ENCODE measurements at regions not wholly inside any gene's neighbourhood (a gene's known extent, or its start where the extent isn't known, plus 50 kb on each side); places are given as distances from the start of the nearest gene placed in this dataset.
"Not testable (repeated sequence)": the region's sequence is repeated elsewhere in the genome, so short reads cannot be mapped to it uniquely, and the experiment has no call there.

DNA sequence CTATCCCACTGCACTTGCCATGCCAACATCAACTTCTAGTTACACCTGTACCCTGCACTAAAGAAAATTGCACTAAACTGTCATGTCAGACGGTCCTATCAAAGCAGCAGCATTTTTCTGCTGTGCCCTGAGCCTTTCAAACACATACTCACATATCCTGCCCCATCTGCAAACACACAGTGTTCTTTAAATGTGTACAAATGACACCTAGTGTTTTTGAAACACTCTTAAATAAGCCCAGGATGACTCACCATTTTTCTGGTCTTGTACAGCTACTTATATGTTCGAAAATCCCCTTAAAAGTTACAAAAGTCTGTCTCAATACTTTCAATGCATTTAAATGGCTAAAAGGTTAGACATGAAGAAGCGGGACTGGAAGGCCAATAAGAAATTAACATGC is 346.7 kb upstream of the PPARGC1A start:
- no peak for DNase-seq

DNA sequence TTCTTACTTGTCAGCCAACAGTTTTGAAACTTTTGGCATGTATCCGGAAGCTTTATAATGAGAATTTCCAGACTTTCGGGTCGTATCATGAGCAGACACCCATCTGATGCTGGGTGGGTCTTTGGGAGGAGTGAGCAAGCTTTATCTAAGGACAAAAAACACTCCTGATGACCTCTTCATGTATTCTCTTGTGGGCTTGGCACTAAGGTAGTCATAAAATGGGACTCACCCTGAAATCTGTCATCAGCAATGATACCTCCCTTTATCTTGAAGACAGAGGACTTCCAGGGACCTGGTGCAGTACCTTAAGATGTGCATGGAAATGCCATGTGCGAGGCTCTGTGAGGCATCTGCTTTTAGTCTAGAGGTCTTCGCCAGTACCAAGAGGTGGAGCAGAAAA is 346.3 kb upstream of the PPARGC1A start:
- no peak for DNase-seq

DNA sequence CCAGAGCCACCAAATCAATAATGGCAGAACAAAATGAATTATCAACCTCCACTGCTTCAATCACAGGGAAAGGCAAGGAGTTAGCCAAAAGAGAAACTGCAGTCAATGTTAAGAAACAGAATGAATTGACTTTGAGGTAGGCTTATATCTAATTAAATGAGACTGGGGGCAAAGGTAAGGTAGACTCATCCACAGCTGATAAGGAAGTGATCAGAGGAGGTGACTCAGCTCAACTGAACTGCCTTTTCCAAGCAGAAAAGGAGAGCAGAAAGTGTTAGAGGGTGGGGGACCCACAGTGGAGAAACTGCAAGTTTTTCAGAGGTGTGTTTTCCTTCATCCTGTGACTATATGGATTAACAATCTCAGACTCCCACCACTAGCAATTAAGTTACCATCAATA is 345.8 kb upstream of the PPARGC1A start:
- DNase-seq, result no peak

DNA sequence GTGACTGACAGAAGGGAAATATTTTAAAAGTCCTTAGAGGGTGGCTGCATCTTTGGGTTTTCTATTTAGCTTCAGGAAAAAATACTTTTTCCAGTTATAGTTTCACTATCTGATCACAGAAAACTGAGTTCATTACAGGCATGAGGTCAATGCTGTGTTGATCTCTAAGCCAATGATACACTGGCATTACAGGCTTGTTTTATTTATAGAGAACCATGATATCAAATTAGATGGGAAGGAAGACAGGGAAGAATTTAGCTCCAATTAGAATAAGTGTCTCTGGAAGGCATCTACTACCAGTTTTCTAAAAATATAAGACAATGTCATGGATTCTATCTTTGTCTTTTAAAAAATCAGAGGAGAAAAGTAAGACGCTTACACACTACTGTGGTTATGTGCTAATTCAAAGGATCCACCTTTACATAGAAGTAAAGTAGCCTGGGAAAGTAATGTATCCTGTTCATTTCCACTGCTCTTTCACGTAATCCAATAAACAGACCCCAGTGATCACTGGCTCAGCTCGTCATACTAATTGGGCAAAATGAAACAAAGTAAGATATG is 344.5 kb upstream of the PPARGC1A start:
- no peak for DNase-seq

DNA sequence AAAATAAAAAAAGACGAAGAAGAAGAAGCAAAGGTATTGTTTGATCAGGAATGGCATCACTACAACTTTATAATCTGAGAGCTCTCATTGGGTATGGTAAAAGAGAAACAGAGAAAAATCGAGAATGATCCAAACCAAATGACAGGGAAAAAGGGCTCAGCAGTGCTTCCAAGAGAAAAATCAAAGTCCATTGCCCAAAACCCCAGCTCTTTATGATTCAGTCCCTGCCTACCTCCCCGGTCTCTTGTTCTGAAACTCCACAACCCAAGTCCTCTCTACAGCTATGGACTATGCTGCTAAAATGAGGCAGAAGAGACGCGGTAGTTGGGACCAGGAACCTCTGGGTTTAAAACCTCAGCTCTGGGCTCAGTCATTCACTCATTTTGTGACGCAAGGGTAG is 341.1 kb upstream of the PPARGC1A start:
- no peak for DNase-seq

DNA sequence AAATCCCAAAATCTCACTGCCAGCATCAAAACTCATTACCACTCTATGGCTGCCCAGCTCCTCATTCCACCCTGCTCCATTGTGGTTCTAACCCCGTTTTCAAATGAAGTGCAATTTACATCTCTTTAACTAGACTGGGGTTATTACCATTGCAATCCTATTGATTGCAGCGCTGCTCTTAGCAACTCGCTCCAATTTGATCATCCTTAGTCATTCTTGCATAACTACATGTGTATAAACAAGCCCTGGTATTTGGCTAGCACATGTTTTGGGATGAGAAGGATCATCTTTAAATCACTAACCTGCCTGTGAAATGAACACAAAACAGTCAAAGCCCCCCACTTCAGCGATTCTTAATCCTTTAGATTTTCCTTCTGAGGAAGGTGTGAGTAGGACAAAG is 340.1 kb upstream of the PPARGC1A start:
- no peak for DNase-seq

DNA sequence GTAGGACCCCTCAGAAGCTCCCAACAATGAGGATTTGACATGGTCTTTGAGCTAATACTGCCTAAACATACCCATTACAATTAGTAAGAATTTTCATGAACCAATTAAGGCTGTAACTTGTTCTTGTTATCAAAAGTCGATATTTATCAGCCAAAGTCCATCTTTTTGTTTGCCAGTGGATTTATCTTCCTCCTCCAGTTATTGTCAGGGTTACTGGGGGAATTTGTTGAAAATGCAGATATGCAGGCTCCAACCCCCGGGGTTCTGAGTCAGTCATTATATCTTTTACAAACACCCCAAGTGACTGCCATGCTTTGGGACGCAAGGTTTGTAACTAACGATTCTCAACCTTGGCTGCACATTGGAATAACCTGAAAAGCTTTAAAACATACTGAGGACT is 338.8 kb upstream of the PPARGC1A start:
- no peak for DNase-seq

DNA sequence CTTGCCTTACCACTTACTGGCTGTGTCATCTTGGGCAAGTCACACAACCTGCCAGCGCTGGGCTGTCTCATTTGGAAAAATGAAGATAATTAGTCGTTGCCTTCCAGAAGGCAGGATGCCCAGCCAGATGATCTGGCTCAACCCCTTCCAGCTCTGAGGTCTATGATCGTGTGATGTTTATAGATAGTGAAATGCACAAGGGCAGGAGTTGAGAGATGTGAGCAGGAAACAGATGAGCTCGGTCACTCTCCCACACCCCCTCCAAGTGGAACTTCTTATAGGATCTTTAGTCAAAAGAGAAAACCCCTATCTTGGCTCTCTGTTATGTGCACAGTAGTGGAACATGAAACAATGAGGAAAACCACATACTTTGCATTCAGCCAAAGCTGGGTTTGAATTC is 336.8 kb upstream of the PPARGC1A start:
- no peak for DNase-seq

DNA sequence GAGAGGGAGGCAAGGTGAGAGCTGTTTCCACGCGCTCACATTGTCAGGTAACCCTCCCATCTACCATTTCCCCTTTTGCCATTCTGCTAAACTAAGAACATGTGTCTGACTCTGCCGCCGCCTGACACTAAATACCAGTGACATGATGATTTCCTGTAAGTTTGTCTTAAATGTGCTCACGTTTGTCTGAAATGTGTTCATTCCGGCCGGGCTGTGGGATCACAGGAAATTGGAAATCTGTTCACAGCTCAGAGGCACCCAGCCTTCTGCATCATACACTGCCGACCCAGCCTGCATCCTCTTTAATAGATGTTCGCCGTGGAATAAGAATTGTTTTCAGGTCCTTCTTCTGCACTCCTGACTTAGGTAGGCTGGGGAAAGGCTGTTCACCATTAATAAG is 336.2 kb upstream of the PPARGC1A start:
- no peak for DNase-seq

DNA sequence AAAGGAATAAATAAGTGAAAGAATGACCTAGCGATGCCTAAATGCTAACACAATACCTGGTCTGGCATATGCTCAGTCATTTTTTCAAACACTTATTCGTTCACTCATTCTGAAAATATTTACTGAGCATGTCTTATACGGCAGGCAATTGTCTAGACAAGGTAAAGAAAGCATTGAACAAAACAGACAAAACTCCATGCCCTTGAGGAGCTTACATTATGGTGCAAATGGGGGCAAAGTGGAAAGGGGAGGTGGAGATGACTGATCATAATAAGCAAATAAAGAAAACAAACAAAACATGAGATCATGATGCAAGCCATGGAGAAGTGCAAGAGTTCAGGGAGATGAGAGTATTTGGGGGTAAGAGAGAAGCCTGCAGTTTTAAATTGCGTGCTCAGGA is 334.6 kb upstream of the PPARGC1A start:
- no peak for DNase-seq

DNA sequence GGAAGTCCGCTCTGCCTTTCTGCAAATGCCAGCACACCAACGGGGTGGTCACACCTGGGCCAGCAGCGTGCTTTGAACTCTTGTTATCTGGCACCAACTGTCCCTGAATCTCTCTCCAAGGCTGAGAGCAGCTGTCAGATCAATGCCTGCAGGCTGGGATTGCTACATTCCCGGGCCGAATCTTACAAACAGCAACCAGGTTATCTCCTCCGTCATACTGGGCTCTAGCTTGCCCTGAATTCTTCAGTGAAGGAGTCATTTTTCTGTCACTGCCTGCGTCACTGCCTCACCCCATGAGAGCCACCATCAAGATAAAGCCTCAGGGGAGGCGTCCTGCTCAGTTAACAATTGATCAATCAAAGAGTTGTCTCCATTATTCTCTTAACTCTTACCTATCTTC is 329.4 kb upstream of the PPARGC1A start:
- no peak for DNase-seq

DNA sequence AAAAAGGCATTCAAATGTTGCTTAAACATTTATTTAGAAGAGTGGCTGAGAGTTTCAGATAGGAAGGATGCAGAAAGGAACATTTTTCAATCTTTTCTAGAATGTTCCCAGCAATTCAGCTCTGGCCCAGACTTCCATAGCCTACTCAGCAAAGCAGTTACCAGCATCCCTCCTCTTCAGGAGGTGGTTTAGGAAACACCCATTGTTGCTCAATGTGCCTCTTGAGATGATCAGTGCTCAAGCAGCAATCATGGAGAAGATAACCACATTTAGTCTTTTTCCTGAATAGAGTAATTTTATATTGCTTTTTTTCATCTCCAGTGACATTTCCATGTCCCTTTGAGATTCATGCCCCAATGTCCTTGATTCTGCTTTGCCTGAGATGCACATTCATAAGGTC is 328.7 kb upstream of the PPARGC1A start:
- DNase-seq, result no peak

DNA sequence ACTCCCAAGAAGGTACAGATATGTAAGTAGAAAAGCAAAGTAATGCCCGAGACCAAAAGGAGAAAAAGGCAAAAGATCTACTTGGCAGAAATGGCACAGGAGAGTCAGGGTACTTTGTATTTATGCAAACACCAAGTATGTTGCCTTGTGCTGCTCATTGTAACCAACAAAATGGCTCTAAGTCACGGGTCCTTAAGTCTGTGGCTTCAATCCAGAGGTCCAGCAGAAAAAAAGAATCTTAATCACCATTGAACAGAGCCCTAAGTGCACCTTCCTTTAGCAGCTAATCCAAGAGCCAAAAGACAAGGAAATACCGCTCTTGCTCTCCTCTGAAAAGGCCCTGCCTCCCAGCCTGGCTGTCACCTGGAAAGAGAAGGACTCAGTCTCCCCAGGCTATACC is 324.9 kb upstream of the PPARGC1A start:
- DNase-seq, result no peak

DNA sequence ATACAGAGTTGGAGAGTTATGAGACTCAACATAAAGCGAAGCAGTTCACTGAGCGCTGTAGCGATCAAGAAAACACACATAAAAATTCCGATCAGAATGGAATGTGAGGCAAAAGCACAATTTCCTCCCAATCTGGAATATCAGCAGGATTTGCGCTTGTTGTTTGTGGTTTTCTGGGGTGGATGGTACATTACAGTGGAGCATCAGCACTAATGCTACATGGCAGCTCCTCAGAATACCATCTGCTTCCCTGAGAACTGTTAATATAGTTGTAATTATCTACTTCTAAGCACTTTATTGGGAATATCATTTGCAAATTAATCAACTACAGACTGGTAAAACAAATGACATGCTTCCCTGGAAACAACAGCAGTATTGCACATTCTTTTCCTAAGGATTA is 324.1 kb upstream of the PPARGC1A start:
- no peak for DNase-seq

DNA sequence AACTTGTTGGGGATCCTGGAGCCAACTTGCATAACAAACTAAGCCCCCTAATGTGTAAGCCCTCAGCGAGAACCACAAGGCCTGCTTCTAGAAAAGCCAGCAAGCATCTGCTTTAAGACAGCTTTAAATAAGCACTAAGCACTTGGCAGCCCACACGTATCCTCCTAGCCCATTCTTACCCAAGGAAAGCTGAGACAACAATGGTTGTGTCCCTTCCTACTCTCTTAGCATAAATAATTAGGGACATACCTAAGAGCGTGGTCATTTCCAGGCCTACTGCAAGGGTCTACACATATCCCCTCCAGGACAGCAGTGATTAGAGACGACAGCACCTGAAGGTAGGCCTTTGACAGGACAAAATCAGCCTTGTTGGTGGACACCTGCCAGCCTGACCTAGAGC is 322.8 kb upstream of the PPARGC1A start:
- DNase-seq, result no peak

DNA sequence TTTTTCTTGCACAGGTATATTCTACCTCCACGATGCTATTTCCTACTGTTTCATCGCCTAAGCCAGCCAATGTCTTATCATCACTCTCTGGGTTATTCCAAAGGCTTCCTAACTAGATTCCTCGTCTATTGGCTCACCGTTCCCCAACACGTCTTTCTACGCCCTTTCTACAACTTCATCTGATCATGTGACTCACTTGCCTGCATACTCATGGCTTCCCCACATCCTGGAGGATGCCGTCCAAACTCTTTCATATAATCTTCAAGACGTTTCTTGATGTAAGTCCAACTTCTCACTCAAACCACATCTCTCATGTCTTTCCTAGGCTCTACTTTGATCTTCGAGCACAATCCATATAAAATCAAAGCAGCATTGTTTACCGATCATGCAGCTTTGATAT is 322.0 kb upstream of the PPARGC1A start:
- DNase-seq, result no peak

DNA sequence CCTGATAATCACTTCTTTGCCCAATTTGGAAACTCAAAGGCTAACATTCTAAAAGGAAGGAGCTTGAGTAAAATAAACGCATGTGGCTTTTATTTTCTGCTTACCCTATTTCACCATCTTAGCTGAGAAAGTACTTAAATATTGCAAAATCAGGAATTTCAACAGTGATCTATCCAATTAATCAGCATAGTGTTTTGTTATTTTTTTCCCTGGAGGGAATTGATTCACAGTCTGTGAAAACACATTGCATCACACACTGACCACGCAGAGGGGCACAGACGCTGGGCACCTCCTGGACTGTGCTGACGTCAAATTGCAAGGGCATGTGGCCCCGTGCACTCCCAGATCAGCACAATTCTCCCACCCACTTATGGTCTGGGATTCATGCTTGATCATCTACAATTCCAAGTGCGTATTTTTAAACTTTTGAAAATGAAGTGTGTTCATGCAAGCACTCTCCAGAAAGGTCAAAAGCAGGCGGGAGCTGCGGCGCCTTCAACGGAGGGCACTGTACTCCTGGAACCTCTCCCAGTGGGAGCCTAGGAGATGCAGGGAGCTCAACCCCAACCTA is 320.6 kb upstream of the PPARGC1A start:
- DNase-seq, result no peak

DNA sequence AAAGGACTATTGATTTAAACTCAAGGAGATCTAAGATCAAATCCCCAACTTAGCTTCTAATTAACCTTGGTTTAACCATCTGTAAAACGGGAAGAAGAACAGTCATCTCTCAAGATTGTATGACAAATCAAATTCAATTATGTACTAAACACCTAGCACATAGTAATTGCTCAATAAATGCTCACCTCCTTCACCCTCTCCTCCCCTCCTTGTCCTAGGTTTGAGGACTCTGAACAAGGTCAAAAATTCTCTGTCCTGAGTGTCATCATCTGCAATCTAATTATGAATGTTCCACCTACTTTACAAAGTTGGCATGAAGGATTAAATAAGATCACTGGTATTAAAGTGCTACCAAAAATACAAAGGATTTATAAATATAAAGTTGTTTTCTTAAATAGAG is 320.1 kb upstream of the PPARGC1A start:
- DNase-seq, result no peak

DNA sequence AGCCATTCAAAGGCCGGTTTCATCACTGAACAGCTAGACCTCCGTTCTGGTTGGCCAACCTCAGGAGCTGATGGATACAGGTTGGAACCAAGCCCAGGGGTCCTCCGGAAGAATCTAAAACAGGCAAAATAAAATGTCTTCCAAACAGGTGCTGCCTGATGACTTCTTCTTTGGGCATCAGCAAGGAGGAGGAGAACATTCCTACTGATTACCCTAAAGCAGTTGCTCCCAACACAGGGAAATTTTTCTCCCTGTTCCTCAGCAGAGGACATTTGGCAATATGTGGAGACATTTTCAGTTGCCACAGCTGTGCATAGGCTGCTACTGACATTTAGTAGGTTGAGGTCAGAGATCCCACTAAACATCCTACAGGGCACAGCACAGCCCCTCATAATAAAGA is 319.3 kb upstream of the PPARGC1A start:
- DNase-seq, result no peak

DNA sequence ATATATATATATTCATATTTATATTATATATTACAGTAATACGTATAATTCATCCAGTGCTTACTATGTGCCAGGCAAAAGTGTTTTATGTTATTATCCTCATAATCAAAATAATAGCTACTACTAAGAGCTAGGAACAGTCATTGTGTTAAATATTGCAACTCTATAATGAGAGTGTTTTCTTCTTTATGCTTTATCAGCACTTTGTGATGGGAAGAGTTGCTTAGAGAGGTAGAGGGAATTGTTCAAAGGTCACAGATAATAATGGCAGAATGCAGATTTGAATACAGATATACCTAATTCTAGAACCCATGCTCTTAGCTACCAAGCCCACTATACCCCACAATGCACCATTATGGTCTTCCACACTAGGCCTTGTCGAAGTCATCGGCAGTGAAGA is 318.8 kb upstream of the PPARGC1A start:
- no peak for DNase-seq

DNA sequence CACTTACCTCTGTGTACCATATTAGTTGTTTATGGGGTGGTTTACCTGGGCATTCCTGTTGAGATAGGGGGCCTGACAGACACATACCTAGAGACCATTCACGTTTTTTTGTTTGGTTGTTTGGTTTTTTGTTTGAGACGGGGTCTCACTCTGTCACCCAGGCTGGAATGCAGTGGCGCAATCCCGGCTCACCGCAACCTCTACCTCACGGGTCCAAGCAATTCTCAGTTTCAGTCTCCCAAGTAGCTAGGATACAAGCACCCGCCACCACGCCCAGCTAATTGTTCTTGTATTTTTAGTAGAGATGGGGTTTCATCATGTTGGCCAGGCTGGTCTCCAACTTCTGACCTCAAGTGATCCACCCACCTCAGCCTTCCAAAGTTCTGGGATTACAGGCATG is 314.9 kb upstream of the PPARGC1A start:
- DNase-seq, result not testable (repeated sequence)

DNA sequence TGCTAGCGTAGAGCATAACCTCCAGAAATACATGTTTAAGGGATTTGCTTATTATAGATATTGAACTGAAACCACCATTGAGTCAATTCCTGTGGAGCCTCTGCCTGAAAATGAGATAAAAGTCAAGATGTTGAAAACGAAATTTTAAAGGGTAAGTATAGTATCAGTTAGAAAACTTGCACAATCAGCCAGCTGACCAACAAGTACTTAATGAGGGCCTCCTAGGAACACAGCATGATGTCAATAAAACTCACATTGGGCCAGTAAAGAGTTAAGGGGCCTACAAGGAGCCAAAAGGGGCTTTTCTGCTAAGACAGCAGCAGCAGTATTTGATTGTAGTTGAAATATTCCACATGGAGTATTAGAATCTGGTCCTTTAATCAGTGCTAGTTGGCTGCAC is 314.1 kb upstream of the PPARGC1A start:
- no peak for DNase-seq

DNA sequence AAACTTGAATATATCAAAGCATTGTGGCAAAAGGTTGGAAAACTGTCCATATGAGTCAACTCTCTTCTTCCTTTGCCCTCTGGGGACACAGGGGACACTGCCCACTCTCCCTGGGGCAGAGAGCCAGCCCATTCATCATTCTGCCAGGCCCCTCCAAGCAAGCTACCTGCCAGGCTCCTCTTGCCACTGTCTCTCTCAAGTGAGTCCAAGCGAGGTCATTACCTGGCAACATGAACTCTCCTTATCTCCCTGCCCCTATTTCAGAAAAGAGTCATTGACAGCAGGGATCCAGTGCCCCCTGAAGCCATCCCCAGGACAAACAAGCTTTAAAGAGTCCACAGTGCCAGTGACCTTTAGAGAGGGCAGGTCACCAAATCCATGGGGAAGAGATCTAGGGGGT is 312.7 kb upstream of the PPARGC1A start:
- DNase-seq, result no peak

DNA sequence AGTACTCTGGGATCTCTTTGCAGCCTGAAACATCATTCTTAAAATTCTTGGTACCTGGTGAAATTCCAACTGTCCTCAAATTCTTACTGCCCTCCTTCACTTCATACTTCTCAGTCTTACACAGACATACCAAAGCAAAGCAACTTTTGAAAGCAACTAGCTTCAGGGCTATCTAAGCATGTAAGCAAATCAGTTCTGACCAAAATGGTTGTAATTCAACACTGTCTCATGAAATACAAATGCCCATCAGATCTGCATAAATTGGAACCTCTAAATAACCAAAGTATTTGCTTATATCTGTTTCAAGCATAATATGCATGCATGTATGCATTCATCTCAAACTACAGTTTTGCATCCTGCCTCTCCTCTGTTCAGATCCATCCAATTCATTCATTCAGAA is 308.1 kb upstream of the PPARGC1A start:
- DNase-seq, result no peak

DNA sequence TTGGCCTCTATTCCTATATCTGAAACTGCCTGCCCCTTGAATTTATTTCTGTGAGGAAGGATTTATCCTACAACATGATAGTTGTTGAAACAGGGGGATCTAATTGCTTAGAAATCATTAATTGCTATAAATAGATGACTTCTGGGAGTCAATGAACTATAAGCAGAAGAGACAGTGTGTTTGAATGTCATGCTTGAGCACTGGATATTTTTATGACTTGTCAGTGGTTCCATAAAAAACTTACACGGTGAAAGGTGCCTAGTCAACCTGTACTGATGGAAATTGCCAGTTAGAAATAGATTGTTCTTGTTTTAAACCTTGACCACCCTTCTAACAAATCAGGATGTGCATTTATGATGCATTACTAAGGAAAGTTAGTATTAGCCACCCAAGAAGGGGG is 306.9 kb upstream of the PPARGC1A start:
- DNase-seq, result no peak
